HL-60 (cell line): ENCODE measurements at regions not wholly inside any gene's neighbourhood (a gene's known extent, or its start where the extent isn't known, plus 50 kb on each side); places are given as distances from the start of the nearest gene placed in this dataset.

Experiments
- GABPA ChIP-seq: IDR thresholded peaks from 2 replicates; pipeline ENCODE4 v1.6.1; 2012; ENCODE audit warnings: low read depth
- POLR2AphosphoS5 ChIP-seq: IDR thresholded peaks from 2 replicates; pipeline ENCODE4 v1.6.1; 2012; ENCODE audit warnings: low read depth
- TF ChIP-seq, protein P1 (sequence below): IDR thresholded peaks from one replicate; pipeline ENCODE4 v1.5.1; 2011; ENCODE audit warnings: low read length, control low read depth, inconsistent platforms; ENCODE audit not compliant: insufficient read depth
- TF ChIP-seq, protein P2 (sequence below): IDR thresholded peaks from 2 replicates; pipeline ENCODE4 v1.6.1; 2012; ENCODE audit warnings: low read depth; ENCODE audit not compliant: insufficient replicate concordance

DNA sequence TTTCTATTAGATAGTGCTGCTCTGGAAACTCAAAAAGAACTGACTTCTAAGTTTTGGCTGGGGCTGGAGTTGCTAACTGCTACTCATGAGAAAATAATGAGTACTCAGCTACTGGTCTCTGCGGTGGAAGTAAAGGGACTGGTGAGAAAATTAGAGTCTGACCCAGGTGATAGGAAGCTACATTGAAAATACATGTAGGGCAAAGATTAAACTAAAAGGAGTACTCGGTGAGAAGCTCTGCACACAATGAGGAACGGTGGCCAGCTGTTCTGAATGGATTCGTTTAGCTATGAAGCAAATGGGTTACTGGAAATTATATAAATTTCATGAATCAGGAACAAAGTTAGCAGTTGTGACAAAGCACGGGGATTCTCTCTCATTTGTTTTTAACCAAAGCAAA, 512.9 kb upstream of the SGO1 start:
- TF ChIP-seq, protein P1, sequence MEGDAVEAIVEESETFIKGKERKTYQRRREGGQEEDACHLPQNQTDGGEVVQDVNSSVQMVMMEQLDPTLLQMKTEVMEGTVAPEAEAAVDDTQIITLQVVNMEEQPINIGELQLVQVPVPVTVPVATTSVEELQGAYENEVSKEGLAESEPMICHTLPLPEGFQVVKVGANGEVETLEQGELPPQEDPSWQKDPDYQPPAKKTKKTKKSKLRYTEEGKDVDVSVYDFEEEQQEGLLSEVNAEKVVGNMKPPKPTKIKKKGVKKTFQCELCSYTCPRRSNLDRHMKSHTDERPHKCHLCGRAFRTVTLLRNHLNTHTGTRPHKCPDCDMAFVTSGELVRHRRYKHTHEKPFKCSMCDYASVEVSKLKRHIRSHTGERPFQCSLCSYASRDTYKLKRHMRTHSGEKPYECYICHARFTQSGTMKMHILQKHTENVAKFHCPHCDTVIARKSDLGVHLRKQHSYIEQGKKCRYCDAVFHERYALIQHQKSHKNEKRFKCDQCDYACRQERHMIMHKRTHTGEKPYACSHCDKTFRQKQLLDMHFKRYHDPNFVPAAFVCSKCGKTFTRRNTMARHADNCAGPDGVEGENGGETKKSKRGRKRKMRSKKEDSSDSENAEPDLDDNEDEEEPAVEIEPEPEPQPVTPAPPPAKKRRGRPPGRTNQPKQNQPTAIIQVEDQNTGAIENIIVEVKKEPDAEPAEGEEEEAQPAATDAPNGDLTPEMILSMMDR: no peak
- TF ChIP-seq GABPA (no peak), POLR2AphosphoS5 (no peak)
- TF ChIP-seq, protein P2, sequence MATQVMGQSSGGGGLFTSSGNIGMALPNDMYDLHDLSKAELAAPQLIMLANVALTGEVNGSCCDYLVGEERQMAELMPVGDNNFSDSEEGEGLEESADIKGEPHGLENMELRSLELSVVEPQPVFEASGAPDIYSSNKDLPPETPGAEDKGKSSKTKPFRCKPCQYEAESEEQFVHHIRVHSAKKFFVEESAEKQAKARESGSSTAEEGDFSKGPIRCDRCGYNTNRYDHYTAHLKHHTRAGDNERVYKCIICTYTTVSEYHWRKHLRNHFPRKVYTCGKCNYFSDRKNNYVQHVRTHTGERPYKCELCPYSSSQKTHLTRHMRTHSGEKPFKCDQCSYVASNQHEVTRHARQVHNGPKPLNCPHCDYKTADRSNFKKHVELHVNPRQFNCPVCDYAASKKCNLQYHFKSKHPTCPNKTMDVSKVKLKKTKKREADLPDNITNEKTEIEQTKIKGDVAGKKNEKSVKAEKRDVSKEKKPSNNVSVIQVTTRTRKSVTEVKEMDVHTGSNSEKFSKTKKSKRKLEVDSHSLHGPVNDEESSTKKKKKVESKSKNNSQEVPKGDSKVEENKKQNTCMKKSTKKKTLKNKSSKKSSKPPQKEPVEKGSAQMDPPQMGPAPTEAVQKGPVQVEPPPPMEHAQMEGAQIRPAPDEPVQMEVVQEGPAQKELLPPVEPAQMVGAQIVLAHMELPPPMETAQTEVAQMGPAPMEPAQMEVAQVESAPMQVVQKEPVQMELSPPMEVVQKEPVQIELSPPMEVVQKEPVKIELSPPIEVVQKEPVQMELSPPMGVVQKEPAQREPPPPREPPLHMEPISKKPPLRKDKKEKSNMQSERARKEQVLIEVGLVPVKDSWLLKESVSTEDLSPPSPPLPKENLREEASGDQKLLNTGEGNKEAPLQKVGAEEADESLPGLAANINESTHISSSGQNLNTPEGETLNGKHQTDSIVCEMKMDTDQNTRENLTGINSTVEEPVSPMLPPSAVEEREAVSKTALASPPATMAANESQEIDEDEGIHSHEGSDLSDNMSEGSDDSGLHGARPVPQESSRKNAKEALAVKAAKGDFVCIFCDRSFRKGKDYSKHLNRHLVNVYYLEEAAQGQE: no peak
